Esophagus muscularis mucosa (tissue), 3 donors: ENCODE measurements at regions not wholly inside any gene's neighbourhood (a gene's known extent, or its start where the extent isn't known, plus 50 kb on each side); places are given as distances from the start of the nearest gene placed in this dataset.

ENCODE experiments used
- POLR2A ChIP-seq: fragments of 450-650 bp; IDR thresholded peaks from one replicate; pipeline ENCODE4 v1.6.1; 2017; ENCODE audit warnings: antibody characterized with exemption, moderate library complexity, mild to moderate bottlenecking, low read depth
- TF ChIP-seq, protein P1 (sequence below), 3 experiments: fragments of 200-600 bp in 2 of 3; fragments of 450-650 bp in 1 of 3; sonication (generic) in 2 of 3; IDR thresholded peaks; one replicate each; pipeline ENCODE4 v1.5.1; 2017 to 2019; ENCODE audit warnings: antibody characterized with exemption in 3 of 3, mild to moderate bottlenecking in 2 of 3, moderate library complexity in 1 of 3

DNA sequence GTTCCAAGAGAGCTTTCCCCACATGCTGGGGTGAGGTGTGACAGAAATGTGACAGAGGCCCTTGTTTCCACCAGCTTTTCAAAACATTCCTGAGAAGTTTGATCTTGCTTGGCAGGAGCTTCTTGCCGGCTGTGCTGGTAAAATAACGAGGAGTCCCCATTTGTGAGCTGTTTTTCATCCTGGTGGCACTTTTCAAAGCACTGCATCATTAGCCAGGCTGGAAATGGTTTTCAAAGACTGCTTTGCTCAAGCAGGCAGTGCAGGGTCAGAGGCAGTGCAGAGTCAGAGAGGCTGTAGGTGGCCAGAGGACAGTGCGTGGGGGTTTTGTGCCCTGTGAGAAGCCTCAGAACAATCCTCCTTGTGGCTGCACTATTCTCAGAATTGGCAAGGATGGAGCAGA lies 75.8 kb upstream of the KCNA3 start:
- TF ChIP-seq, protein P1, sequence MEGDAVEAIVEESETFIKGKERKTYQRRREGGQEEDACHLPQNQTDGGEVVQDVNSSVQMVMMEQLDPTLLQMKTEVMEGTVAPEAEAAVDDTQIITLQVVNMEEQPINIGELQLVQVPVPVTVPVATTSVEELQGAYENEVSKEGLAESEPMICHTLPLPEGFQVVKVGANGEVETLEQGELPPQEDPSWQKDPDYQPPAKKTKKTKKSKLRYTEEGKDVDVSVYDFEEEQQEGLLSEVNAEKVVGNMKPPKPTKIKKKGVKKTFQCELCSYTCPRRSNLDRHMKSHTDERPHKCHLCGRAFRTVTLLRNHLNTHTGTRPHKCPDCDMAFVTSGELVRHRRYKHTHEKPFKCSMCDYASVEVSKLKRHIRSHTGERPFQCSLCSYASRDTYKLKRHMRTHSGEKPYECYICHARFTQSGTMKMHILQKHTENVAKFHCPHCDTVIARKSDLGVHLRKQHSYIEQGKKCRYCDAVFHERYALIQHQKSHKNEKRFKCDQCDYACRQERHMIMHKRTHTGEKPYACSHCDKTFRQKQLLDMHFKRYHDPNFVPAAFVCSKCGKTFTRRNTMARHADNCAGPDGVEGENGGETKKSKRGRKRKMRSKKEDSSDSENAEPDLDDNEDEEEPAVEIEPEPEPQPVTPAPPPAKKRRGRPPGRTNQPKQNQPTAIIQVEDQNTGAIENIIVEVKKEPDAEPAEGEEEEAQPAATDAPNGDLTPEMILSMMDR (IDR thresholded peaks at IDR 0.05), result no peak
- TF ChIP-seq POLR2A, result no peak
